Hepatocyte (in vitro differentiated cells): ENCODE measurements at regions not wholly inside any gene's neighbourhood (a gene's known extent, or its start where the extent isn't known, plus 50 kb on each side); places are given as distances from the start of the nearest gene placed in this dataset.

Experiments used
- DNase-seq: peaks from one replicate; pipeline ENCODE4 v3.0.0-alpha.2; 2016; ENCODE audit warnings: low spot score
- H2AFZ ChIP-seq: fragments of 200-600 bp; sonication (generic); 2 replicates; pipeline ENCODE4 v1.6.0; 2016; ENCODE audit warnings: antibody characterized with exemption, mild to moderate bottlenecking
- H3K27ac ChIP-seq: fragments of 200-600 bp; sonication (generic); 2 replicates; pipeline ENCODE4 v1.5.1; 2016; ENCODE audit warnings: mild to moderate bottlenecking
- H3K27me3 ChIP-seq: fragments of 200-600 bp; sonication (generic); 2 replicates; pipeline ENCODE4 v1.6.1; 2016
- H3K36me3 ChIP-seq: fragments of 200-600 bp; sonication (generic); replicated peaks from 2 replicates; pipeline ENCODE4 v1.5.1; 2016; ENCODE audit warnings: low read depth; ENCODE audit not compliant: insufficient read depth
- H3K4me1 ChIP-seq: fragments of 200-600 bp; sonication (generic); 2 replicates; pipeline ENCODE4 v1.5.1; 2016; ENCODE audit warnings: mild to moderate bottlenecking, moderate library complexity; ENCODE audit not compliant: insufficient read depth
- H3K4me2 ChIP-seq: fragments of 200-600 bp; sonication (generic); 2 replicates; pipeline ENCODE4 v1.6.0; 2016
- H3K4me3 ChIP-seq: fragments of 200-600 bp; sonication (generic); 2 replicates; pipeline ENCODE4 v1.5.1; 2016; ENCODE audit warnings: mild to moderate bottlenecking
- H3K79me2 ChIP-seq: fragments of 200-600 bp; sonication (generic); 2 replicates; pipeline ENCODE4 v1.6.0; 2017; ENCODE audit warnings: mild to moderate bottlenecking
- H3K9me2 ChIP-seq: fragments of 200-600 bp; sonication (generic); replicated peaks from 2 replicates; pipeline ENCODE4 v1.6.0; 2017; ENCODE audit warnings: mild to moderate bottlenecking; ENCODE audit not compliant: insufficient read depth
- H3K9me3 ChIP-seq: fragments of 200-600 bp; sonication (generic); 2 replicates; pipeline ENCODE4 v1.5.1; 2016; ENCODE audit warnings: low read depth, mild to moderate bottlenecking
- H4K20me1 ChIP-seq: fragments of 200-600 bp; sonication (generic); 2 replicates; pipeline ENCODE4 v1.6.0; 2016; ENCODE audit warnings: mild to moderate bottlenecking; ENCODE audit not compliant: insufficient read depth, poor library complexity, severe bottlenecking
- EZH2 ChIP-seq: fragments of 200-600 bp; sonication (generic); IDR thresholded peaks from 2 replicates; pipeline ENCODE4 v1.6.1; 2016; ENCODE audit warnings: antibody characterized with exemption, mild to moderate bottlenecking, borderline replicate concordance
- EZH2phosphoT487 ChIP-seq: fragments of 200-600 bp; sonication (generic); IDR thresholded peaks from one replicate; pipeline ENCODE4 v1.6.1; 2018; ENCODE audit warnings: antibody characterized with exemption, mild to moderate bottlenecking, low read depth, moderate library complexity; ENCODE audit not compliant: unreplicated experiment, severe bottlenecking
- WGBS: methylation state at CpG from one replicate; pipeline ENCODE4 v1.1.6; 2016; ENCODE audit warnings: low lambda C conversion rate; ENCODE audit errors: missing lambda C conversion rate; 5-methylcytosine and 5-hydroxymethylcytosine counted together
- TF ChIP-seq, protein P1 (sequence below): fragments of 200-600 bp; sonication (generic); IDR thresholded peaks from 2 replicates; pipeline ENCODE4 v1.5.1; 2016; ENCODE audit warnings: antibody characterized with exemption, mild to moderate bottlenecking; ENCODE audit not compliant: poor library complexity

GRCh38 chr1:235017191-235017590 lies 111.4 kb downstream of the TOMM20 start:
- peaks cover 3% of the 10 kb centered on the region for H3K4me1 ChIP-seq
- H2AFZ ChIP-seq = no peak overlapping the region
- TF ChIP-seq, protein P1, sequence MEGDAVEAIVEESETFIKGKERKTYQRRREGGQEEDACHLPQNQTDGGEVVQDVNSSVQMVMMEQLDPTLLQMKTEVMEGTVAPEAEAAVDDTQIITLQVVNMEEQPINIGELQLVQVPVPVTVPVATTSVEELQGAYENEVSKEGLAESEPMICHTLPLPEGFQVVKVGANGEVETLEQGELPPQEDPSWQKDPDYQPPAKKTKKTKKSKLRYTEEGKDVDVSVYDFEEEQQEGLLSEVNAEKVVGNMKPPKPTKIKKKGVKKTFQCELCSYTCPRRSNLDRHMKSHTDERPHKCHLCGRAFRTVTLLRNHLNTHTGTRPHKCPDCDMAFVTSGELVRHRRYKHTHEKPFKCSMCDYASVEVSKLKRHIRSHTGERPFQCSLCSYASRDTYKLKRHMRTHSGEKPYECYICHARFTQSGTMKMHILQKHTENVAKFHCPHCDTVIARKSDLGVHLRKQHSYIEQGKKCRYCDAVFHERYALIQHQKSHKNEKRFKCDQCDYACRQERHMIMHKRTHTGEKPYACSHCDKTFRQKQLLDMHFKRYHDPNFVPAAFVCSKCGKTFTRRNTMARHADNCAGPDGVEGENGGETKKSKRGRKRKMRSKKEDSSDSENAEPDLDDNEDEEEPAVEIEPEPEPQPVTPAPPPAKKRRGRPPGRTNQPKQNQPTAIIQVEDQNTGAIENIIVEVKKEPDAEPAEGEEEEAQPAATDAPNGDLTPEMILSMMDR = no peak
- TF ChIP-seq EZH2phosphoT487 (no peak), EZH2 (no peak)
- no peaks in the 10 kb centered on the region for H3K9me2 ChIP-seq
- no peak for DNase-seq
- no peaks in the 10 kb centered on the region for H4K20me1 ChIP-seq
- no peaks in the 10 kb centered on the region for H3K9me3 ChIP-seq
- H3K4me2 ChIP-seq = no peak overlapping the region
- H3K4me3 ChIP-seq = no peak overlapping the region
- WGBS = 91% methylated on average over 4 of the region's 4 CpGs
- no peaks in the 10 kb centered on the region for H3K27me3 ChIP-seq
- no peaks in the 10 kb centered on the region for H3K79me2 ChIP-seq
- no peaks in the 10 kb centered on the region for H3K36me3 ChIP-seq
- no peak overlapping the region for H3K27ac ChIP-seq

DNA sequence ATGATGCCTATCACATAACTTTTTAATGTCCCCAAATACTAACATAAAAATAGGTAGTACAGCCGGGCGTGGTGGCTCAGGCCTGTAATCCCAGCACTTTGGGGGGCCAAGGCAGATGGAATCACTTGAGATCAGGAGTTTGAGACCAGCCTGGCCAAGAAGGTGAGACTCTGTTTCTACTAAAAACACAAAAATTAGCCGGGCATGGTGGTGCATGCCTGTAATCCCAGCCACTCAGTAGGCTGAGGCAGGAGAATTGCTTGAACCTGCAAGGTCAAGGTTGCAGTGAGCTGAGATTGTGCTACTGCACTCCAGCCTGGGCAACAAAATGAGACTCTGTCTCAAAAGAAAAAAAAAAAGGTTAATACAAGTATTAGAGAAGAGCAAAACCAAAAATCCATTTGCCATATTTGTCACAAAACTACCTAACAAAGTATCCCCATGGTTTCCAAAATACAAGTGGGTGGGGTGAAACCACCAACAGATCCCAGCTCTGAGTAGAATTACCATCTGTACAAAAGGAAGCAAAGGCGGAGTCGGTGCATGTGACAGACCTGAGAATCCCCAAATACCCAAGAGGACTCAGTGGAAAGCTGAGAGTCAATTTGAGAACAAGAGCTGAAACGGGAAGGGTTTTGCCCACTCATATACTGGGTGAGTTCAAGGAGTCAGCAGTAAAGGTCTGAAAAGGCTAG lies 113.2 kb downstream of the TOMM20 start:
- no peaks in the 10 kb centered on the region for H3K36me3 ChIP-seq
- no peak overlapping the region for H3K4me2 ChIP-seq
- no peaks in the 10 kb centered on the region for H3K79me2 ChIP-seq
- H4K20me1 ChIP-seq = no peaks in the 10 kb centered on the region
- no peak overlapping the region for H3K27ac ChIP-seq
- DNase-seq = no peak
- H3K9me3 ChIP-seq = no peaks in the 10 kb centered on the region
- 93% methylated on average over 6 of the region's 6 CpGs for WGBS
- no peaks in the 10 kb centered on the region for H3K27me3 ChIP-seq
- H2AFZ ChIP-seq = no peak overlapping the region
- H3K4me1 ChIP-seq = no peaks in the 10 kb centered on the region
- H3K9me2 ChIP-seq = no peaks in the 10 kb centered on the region
- no peak overlapping the region for H3K4me3 ChIP-seq
- TF ChIP-seq EZH2phosphoT487 (no peak), EZH2 (no peak)
- TF ChIP-seq, protein P1 = no peak

GRCh38 chr1:235014756-235015155 lies 113.9 kb downstream of the TOMM20 start:
- Histone ChIP-seq H4K20me1 (no peaks in the 10 kb centered on the region), H3K27me3 (no peaks in the 10 kb centered on the region), H3K4me2 (no peak overlapping the region), H3K79me2 (no peaks in the 10 kb centered on the region), H3K27ac (no peak overlapping the region), H2AFZ (no peak overlapping the region), H3K4me1 (no peaks in the 10 kb centered on the region), H3K36me3 (no peaks in the 10 kb centered on the region), H3K9me3 (no peaks in the 10 kb centered on the region), H3K9me2 (no peaks in the 10 kb centered on the region), H3K4me3 (no peak overlapping the region)
- TF ChIP-seq EZH2phosphoT487 (no peak), EZH2 (no peak)
- TF ChIP-seq, protein P1 = no peak
- no peak for DNase-seq
- WGBS = 98% methylated on average over 2 of the region's 2 CpGs

DNA sequence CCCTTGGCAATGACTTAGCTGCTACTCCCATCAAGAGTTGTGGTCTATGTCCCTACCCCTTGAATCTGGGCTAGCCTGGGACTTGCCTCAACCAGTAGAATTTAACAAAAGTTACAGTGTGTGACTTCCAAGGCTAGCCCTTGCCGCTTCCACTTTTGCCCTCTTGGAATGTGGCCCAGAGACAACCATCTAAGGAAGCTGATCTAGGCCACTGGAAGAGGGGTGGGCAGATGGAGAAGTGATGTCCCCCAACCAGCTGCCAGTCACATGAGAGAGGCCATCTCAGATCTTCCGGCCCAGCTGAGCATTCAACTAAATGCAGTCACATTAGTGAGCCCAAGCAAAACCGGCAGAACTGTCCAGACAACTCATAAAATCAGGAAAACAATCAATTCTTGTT lies 115.1 kb downstream of the TOMM20 start:
- no peaks in the 10 kb centered on the region for H3K4me1 ChIP-seq
- no peaks in the 10 kb centered on the region for H3K79me2 ChIP-seq
- H3K9me2 ChIP-seq = no peaks in the 10 kb centered on the region
- H3K27ac ChIP-seq = no peak overlapping the region
- H4K20me1 ChIP-seq = no peaks in the 10 kb centered on the region
- no peaks in the 10 kb centered on the region for H3K27me3 ChIP-seq
- no peak overlapping the region for H3K4me3 ChIP-seq
- no peak for TF ChIP-seq EZH2
- no peak for TF ChIP-seq EZH2phosphoT487
- TF ChIP-seq, protein P1 = no peak
- H2AFZ ChIP-seq = no peak overlapping the region
- H3K4me2 ChIP-seq = no peak overlapping the region
- no peak for DNase-seq
- WGBS = 96% methylated on average over 3 of the region's 3 CpGs
- H3K36me3 ChIP-seq = no peaks in the 10 kb centered on the region
- no peaks in the 10 kb centered on the region for H3K9me3 ChIP-seq
